ENCODE measurements at regions not wholly inside any gene's neighbourhood (a gene's known extent, or its start where the extent isn't known, plus 50 kb on each side); places are given as distances from the start of the nearest gene placed in this dataset.
A peak's percentile ranks its signal among the peaks of the same experiment; 100 is the strongest.
"Not testable (repeated sequence)": the region's sequence is repeated elsewhere in the genome, so short reads cannot be mapped to it uniquely, and the experiment has no call there.

GRCh38 chr17:20733923-20734322 lies 154.4 kb downstream of the CDRT15L2 start:
- DNase-seq (ENCODE audit: low read depth in 2 of 2) = no peak

GRCh38 chr17:20735796-20736195 lies 156.3 kb downstream of the CDRT15L2 start:
- no peak for DNase-seq (ENCODE audit: low read depth in 2 of 2)

DNA sequence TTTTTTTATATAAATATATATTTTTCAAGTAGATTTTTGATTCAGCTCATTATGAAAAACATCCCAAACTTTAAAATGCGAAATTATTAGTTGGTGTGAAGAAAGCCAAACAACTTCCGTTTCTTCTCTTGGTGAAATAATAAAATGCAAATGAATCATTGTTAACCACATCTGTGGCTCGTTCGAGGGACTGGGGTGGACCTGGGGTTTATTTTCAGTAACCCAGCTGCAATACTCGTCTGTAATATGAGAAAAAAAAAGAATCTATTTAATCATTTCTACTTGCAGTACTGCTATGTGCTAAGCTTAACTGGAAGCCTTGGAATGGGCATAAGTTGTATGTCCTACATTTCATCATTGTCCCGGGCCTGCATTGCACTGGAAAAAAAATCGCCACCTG lies 158.1 kb downstream of the CDRT15L2 start:
- not testable (repeated sequence) for DNase-seq (ENCODE audit: low read depth in 2 of 2)

- DNase-seq (ENCODE audit: low read depth in 2 of 2) = no peak
These were observed 191.6 kb downstream of the CDRT15L2 start for GRCh38 chr17:20771104-20771503.

DNA sequence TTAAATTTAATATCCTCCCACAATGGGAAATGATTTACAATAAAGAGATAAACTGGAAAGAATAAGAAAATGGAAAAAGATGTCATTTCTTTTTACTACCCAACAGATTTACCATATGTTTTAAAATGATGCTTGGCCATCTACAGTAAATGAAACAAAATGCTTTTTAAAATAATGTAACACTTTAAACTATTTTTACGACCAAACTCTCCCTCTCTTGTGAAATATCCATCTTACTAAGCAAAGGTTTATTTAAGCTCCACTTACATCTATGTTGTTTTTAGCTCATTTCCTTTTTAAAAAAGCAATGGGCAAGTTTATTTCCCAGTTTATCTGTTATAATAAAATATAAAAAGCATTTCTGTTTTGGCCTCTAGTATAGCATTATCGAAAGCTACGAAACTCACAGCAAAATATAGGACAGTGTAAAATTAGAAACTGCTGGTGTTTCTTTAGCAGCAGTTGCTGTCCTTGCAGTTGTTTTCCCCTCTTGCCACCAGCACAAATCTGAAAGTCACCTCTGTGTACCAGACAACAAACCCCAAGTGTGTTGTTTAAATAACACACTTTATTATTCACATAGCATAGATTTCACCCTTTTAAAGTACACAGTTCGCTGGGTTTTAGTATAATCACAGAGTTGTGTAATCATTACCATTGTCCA lies 195.1 kb downstream of the CDRT15L2 start:
- DNase-seq (ENCODE audit: low read depth in 2 of 2) = no peak

- no peak for DNase-seq (ENCODE audit: low read depth in 2 of 2)
These were observed 195.8 kb downstream of the CDRT15L2 start for GRCh38 chr17:20775331-20775730.

DNA sequence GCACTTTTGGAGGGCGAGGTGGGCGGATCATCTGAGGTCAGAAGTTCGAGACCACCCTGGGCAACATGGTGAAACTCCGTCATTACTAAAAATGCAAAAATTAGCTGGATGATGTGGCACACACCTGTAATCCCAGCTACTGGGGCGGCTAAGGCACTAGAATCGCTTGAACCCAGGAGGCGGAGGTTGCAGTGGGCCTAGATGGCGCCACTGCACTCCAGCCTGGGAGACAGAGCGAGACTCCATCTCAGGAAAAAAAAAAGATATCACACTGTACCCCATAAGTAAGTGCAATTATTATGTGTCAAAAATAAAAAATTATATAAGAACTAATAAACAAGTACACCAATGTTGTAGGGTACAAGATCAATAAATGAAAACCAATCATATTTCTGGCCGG lies 200.0 kb downstream of the CDRT15L2 start:
- no peak for DNase-seq (ENCODE audit: low read depth in 2 of 2)

- no peak for DNase-seq (ENCODE audit: low read depth in 2 of 2)
These were observed 201.7 kb downstream of the CDRT15L2 start for GRCh38 chr17:20781260-20781659.

GRCh38 chr17:20781869-20782268 lies 202.3 kb downstream of the CDRT15L2 start:
- DNase-seq (ENCODE audit: low read depth in 2 of 2) = not testable (repeated sequence)

DNA sequence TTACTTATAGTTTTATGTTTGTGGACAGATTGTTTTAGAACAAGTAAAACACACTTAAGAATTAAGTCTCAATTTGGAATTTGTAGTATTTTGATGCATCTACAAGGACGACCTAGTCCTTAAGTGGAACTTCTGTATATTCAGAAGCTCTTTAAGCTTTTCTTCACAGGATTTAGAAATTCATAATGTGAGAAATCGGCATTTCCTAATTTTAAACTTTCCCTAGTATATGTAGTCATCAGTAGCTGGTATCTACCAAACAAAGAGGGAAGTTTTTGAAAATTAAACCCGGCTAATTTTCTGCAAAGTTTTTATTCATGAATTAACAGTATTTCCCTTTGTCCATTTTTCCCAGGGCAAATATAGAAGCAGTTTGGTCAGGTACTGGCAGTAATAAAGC lies 203.6 kb downstream of the CDRT15L2 start:
- DNase-seq (ENCODE audit: low read depth in 2 of 2) = no peak

- no peak for DNase-seq (ENCODE audit: low read depth in 2 of 2)
These were observed 204.7 kb downstream of the CDRT15L2 start for GRCh38 chr17:20784100-20784665.

DNA sequence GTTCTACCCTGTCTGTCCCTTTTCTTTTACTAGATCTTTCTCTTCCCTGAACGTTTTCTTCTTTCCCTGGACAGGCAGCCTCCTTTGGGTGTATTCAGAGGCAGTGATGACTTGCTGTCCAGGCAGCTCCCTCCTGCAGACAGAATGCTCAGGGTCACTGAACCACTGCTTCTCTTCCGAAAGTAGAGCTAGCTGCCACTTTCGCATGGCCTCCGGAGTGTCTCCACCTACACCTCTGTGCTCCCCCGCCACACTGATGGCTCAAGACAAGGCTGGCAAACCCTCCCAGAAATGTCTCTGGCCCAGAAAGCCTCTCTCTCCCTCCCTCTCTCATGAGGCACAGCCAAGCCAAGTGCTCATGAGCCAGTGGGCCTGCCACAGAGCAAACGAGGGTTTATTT lies 207.8 kb downstream of the CDRT15L2 start:
- DNase-seq (ENCODE audit: low read depth in 2 of 2) = no peak

DNA sequence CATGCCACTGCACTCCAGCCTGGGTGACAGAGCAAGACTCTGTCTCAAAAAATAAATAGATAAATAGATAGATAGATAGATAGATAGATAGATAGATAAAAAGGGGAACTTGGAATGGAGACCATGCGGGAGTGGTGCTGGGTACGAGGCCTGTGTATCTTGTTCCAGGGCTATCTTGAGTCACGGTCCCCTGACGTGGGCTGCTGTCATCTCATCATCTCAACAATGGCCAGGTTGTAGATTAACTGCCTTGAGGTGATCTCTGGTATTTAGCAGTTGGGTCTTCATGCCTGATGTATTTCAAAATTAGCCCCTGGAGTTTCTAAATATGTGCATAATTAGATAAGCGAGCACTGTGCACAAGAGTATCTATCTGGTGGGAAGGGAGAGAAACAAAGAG lies 212.1 kb downstream of the CDRT15L2 start:
- DNase-seq (ENCODE audit: low read depth in 2 of 2) = no peak

- DNase-seq (ENCODE audit: low read depth in 2 of 2) = not testable (repeated sequence)
These were observed 215.0 kb downstream of the CDRT15L2 start for GRCh38 chr17:20794532-20794931.

DNA sequence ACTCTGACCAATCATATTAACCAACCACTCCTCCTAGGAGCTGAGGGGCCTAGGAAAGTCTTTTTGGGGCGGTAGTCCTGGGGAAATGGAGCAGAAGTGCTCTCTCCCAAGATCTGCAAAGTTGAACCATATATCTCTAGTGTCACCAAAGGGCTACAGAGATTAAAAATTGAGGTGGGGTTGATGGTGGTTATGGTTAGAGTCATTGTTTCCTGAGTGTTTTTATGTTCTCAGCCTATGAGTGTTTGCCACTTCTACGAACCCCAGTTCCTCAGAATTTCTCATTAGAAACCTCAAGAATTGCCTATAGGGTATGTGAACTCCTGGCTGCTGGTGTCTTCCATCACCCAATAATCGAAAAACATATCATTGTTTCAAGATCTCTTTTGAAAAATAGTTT lies 217.8 kb downstream of the CDRT15L2 start:
- DNase-seq (ENCODE audit: low read depth in 2 of 2) = no peak

GRCh38 chr17:20800146-20800545 lies 220.6 kb downstream of the CDRT15L2 start:
- DNase-seq (ENCODE audit: low read depth in 2 of 2) = peak in 1 of 2 experiments; percentile 1

GRCh38 chr17:20805751-20806150 lies 226.2 kb downstream of the CDRT15L2 start:
- no peak for DNase-seq (ENCODE audit: low read depth in 2 of 2)

DNA sequence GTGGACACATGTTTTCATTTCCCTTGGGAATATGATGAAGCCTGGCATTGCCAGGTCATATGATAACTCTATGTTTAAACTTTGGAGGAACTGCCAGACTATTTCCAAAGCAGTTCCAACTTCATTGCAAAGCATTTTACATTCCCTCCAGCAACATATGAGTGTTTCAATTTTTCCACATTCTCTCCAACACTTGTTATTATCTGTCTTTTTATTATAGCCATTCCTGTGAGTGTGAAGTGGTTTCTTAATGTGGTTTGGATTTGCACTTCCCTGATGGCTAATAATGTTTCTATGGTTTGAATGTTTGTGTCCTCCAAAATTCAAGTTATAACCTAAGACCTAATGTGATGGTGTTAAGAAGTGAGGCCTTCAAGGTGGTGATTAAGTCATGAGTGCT lies 228.0 kb downstream of the CDRT15L2 start:
- DNase-seq (ENCODE audit: low read depth in 2 of 2) = not testable (repeated sequence)

DNA sequence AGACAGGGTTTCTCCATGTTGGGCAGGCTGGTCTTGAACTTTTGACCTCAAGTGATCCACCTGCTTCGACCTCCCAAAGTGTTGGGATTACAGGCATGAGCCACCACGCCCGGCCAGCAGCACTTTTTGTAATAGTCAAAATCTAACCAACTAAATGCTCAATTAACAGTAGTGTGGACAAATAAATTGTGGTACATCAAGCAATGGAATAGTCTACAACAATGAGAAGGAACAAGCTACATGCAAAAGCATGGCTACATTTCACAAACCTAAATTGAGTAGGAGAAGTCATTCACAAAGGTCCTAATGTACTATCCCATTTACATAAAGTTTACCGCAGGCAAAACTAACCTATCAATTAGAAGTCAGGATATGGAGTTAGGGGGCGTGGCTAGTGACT lies 227.4 kb downstream of the USP22 start:
- DNase-seq (ENCODE audit: low read depth in 2 of 2) = not testable (repeated sequence)

DNA sequence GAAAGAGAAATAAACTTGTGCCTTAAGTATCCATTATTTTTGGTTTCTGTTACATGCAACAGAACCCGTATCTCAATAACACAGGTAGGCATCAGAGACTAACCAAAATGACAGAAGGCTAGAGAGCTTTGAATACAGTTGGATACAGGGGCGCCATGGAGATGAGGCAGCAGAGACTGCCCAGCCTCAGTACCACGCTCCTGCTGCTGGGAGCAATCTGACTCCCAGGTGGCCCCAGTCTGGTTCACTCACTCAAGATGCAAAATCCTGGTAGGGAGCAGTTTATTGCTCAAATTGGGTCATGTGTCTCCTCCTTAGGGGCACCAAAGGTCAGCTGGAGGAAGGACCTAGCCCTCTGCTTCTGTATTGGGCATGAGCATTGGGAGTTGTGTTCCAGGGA lies 218.9 kb downstream of the USP22 start:
- DNase-seq (ENCODE audit: low read depth in 2 of 2) = no peak

DNA sequence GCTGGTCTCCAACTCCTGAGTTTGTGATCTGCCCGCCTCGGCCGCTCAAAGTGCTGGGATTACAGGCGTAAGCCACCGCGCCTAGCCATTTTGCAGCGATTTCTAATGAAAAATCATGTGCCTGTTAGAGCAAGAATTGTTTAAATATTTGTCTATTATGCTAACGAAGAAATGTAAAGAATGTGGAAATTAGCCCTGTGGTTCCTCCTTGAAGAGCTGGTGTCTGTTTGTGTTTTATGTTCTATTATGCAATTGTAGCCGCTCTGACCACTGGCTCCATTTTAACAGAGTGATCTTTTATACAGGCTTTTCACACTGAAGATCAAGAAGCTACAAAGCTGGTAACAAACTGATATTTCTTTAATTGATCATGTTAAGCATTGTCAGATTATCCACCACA lies 217.3 kb downstream of the USP22 start:
- no peak for DNase-seq (ENCODE audit: low read depth in 2 of 2)

- DNase-seq (ENCODE audit: low read depth in 2 of 2) = not testable (repeated sequence)
These were observed 202.4 kb downstream of the USP22 start for GRCh38 chr17:20840453-20840852.

- not testable (repeated sequence) for DNase-seq (ENCODE audit: low read depth in 2 of 2)
These were observed 201.6 kb downstream of the USP22 start for GRCh38 chr17:20840987-20841865.
